GM12872 (cell line): ENCODE measurements at regions not wholly inside any gene's neighbourhood (a gene's known extent, or its start where the extent isn't known, plus 50 kb on each side); places are given as distances from the start of the nearest gene placed in this dataset.

Source experiments
- TF ChIP-seq, protein P1 (sequence below): IDR thresholded peaks from 3 replicates; pipeline ENCODE4 v1.5.1; 2011; ENCODE audit warnings: low read depth, mild to moderate bottlenecking, low read length, moderate library complexity; ENCODE audit not compliant: insufficient read depth

DNA sequence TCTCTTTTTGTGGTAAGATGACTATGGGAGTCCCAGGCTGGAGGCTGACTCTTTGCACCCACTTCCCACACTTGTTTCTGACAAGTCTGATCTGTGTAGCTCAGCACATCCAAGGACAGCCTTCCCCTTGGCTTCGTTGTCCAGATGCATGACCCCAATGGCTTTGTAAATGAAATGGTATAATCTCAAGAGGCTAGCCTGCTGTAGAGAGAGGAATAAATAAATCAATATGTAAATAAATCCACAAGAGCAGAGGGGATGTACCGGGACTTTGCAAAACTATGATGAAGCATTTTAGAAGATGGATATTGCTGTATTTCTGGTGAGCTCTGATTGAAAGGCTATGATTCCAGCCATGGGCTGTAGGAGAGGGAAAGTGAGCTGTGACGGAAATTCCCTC, 79.9 kb upstream of the NEO1 start:
- TF ChIP-seq, protein P1, sequence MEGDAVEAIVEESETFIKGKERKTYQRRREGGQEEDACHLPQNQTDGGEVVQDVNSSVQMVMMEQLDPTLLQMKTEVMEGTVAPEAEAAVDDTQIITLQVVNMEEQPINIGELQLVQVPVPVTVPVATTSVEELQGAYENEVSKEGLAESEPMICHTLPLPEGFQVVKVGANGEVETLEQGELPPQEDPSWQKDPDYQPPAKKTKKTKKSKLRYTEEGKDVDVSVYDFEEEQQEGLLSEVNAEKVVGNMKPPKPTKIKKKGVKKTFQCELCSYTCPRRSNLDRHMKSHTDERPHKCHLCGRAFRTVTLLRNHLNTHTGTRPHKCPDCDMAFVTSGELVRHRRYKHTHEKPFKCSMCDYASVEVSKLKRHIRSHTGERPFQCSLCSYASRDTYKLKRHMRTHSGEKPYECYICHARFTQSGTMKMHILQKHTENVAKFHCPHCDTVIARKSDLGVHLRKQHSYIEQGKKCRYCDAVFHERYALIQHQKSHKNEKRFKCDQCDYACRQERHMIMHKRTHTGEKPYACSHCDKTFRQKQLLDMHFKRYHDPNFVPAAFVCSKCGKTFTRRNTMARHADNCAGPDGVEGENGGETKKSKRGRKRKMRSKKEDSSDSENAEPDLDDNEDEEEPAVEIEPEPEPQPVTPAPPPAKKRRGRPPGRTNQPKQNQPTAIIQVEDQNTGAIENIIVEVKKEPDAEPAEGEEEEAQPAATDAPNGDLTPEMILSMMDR, result no peak

DNA sequence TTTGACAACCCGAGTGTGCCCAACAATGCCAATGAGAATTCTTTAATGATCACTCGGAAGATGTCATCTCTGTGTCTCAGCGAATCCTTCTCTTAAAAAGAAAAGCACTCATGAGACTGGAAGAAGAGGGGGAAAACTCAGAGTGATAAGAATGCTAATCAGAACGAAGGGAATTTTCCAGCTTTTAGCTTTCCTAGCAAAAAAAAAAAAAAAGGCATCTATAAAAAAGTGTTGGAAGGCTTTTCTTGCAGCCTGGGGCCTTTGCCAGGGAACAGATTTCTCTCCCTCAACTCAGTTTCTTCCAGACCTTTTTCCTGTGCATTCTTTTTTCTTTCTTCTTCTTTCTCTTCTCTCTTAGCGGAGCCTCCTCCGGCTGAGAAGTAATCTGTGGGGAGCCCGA, 80.5 kb upstream of the NEO1 start:
- TF ChIP-seq, protein P1, result no peak

DNA sequence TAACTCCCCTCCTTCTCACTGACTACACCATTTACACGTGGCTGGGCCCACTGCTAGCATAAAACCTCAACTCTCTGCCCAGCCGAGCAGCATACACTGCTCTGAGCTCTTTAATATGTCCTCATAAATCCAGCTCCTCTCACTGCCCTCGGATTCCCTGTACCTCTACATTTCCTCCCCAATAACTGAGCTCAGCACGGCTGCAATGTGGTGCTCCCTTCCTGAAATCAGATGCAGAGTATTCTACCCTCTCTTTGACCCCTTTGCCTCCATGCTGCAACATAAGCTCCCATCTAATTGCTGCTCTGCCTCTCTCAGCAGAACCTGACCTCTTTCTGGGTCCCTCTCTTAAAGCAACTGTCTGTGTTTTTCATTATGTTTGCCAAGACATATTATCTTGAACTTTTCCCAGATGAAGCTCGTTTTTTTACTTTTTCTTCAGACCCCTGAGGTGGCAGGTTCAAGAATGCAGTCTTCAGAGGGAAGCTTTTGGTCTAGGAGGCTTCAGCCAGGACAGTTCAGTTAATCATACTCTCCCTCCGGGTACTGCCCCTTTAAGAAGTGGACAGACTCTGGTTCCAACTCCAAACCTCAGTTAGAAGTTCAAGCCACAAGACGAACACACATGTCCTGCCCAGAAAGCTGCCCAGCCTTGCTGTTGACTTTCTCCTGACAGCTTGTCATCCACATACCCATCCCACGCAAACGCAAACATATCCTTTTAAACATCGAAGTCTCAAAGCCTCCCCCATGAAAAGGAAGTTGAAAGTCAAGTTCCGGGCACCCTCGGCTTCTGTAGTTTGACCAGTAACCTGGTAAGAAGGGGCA, 81.1 kb upstream of the NEO1 start:
- TF ChIP-seq, protein P1, result no peak

DNA sequence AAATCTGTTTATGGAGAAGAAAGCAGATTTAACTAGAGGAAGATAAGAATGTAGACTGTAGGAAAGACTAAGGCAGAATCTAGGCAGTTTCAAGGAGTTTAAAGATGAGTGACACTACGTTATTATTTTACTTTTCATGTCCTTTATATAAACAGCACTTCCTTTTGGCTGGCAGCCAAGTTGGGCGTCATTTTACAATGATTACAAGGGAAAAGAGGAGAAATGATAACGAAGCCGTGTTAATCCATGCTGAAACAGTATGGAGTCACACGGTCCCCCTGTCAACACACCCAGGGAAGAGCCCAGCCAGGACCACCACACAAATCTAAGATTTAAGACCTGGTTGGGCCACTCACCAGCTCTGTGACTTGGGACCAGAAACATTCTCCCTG, 83.7 kb upstream of the NEO1 start:
- TF ChIP-seq, protein P1, result no peak

DNA sequence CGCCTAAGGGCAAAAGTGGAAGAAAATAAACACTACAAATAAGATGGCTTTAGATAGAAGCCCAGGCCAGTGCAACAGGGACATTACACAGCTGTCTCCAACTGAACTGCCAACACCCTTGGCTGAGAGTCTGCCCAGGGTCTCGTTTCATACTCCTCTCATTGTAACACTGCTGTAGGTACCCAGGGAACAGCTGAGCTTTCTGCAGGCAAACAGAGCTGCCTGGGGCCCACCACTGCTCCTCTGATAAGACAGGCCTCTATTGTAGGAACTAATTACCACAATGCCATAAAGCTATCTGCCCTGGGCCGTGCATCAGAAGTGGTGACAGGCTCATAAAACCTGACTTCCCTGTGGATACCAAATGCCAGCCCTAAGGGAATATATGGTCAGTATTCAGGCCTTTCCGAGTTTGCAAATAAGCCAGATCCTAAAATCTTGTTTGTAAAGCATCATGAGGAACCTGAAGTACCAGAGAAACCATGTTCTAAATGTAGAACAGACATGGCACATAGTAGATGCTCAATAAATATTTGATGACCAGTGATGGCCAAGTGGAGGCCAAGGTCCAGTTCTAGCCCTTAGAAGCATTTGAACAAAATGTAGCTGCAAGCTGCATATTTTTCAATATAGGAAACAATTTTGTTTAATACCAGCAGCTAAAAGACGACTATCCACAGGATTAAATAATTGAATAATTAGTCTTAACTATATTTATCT, 84.3 kb upstream of the NEO1 start:
- TF ChIP-seq, protein P1, result no peak

DNA sequence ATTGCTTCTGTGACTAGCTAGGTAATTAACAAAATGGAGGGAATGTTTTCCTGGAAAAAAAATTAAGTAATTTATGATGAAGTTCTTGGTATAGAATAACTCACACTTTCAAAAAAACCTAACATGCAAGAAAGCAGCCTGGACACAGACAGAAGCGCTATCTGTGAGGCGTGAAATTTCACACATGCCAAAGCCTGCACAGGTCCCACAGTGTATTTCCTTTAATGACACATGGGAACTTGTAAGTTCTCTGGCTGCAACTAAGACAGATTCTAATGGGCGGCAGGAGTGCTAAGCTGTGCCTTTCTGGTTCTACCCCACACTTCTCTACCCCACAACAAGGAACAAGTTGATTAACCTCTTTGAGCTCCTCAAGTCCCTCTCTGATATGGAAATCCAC, 84.9 kb upstream of the NEO1 start:
- TF ChIP-seq, protein P1, result no peak

DNA sequence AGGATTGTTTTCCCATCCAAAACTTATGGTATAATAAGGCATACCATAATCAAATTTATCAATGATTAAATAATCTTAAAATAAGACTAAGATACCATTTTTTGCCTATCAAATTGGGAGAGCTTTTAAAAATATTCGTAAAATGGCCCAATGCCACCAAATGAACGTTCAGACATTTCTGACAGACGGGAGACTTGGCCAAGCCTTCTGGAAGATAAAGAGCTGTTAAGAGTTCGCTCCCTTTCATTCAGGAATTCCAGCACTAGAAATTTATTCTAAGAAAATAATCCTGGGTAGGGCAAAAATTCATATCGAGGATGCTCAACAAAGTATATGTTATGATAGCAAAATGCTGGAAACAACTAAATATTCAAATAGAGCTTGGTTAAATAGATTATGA, 85.6 kb upstream of the NEO1 start:
- TF ChIP-seq, protein P1, result no peak
